Adrenal gland (tissue), 9 donors: ENCODE measurements at regions not wholly inside any gene's neighbourhood (a gene's known extent, or its start where the extent isn't known, plus 50 kb on each side); places are given as distances from the start of the nearest gene placed in this dataset.

Source experiments
- DNase-seq, 7 donors: peaks; one replicate each; pipeline ENCODE4 v3.0.0-alpha.2; 2019 to 2020
- H3K27ac ChIP-seq, 5 donors: fragments of 200-600 bp; sonication (generic) in 4 of 5; 1 replicate in 3 of 5; 2 replicates in 2 of 5; pipeline versions ENCODE4 v1.5.1 to v1.8.0; 2016 to 2020; ENCODE audit warnings: mild to moderate bottlenecking in 1 of 5
- H3K27me3 ChIP-seq: fragments of 200-600 bp; 2 replicates; pipeline ENCODE4 v1.8.0; 2021
- H3K36me3 ChIP-seq, 2 donors: fragments of 200-600 bp; replicated peaks in 1 of 2; 1 replicate in 1 of 2; 2 replicates in 1 of 2; pipeline versions ENCODE4 v1.5.1 to v1.8.0; 2018 to 2022
- H3K4me1 ChIP-seq, 2 donors: fragments of 200-600 bp; replicated peaks in 1 of 2; 1 replicate in 1 of 2; 2 replicates in 1 of 2; pipeline versions ENCODE4 v1.5.1 to v1.8.0; 2018 to 2021
- H3K4me3 ChIP-seq, 4 donors: fragments of 200-600 bp; sonication (generic) in 3 of 4; one replicate each; pipeline ENCODE4 v1.5.1; 2016 to 2018
- H3K9me3 ChIP-seq, 3 donors: fragments of 200-600 bp; sonication (generic) in 1 of 3; replicated peaks in 1 of 3; 1 replicate in 2 of 3; 2 replicates in 1 of 3; pipeline versions ENCODE4 v1.5.1 to v1.8.0; 2016 to 2021
- POLR2A ChIP-seq, 2 donors: fragments of 450-650 bp; IDR thresholded peaks; one replicate each; pipeline ENCODE4 v1.6.1; 2017; ENCODE audit warnings: antibody characterized with exemption in 2 of 2, mild to moderate bottlenecking in 2 of 2, moderate library complexity in 1 of 2
- WGBS, 4 donors: extraction: QIAGEN DNeasy Blood & Tissue Kit in 2 of 4; methylation state at CpG; one replicate each; pipeline versions ENCODE4 v1.1.5 to v1.1.7; 2013 to 2017; 5-methylcytosine and 5-hydroxymethylcytosine counted together
- intact Hi-C, 2 donors: fragments of 100-400 bp; cut with DNase I; formaldehyde crosslinking; loops; one replicate each; pipeline versions ENCODE4 v1.14.1 to v1.15.0; 2022 to 2023
- TF ChIP-seq, protein P1 (sequence below), 6 experiments: fragments of 450-650 bp in 4 of 6; fragments of 200-600 bp in 2 of 6; sonication (generic) in 1 of 6; IDR thresholded peaks; 1 replicate in 5 of 6; 2 replicates in 1 of 6; pipeline versions ENCODE4 v1.5.1 to v1.8.0; 2016 to 2021; ENCODE audit warnings: antibody characterized with exemption in 6 of 6, mild to moderate bottlenecking in 2 of 6, moderate library complexity in 1 of 6
- donor health status: healthy with polysubstance abuse.
- donor health status: Bipolar disorder and iron deficiency.
- donor health status: DM: yes; HTN: yes; CAD: no.
- donor health status: DM: no; HTN: no; CAD: no.
- donor health status: DM: no; HTN: no; CAD: no.

DNA sequence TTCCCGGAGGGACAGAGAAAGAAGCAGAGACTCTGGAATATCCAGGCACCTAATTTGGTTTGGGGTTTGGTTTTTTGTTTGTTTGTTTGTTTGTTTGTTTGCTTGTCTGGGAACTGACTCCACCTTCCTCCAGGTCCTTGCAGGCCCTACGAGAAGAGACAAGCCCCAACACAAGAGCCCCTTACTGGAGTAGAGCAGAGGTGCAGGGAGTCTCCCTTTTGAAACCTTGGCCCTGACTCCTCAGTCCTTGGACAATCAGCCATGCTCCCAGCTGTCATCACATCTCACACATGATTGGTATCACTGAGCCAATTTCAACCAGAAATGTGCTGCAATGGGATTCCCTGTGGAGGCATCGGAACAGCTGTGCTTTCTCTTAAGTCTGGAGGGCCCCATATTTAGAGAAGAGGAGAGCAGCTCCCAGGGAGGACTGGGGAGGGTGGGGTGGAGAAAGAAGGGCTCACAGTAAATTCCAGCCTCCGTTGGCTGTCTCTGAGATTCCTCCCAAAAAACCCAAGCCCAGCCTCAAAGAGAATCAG, 279.9 kb upstream of the NCKAP5 start:
- no peak for DNase-seq
- peaks cover 5% of the 10 kb centered on the region for H3K27me3 ChIP-seq
- H3K4me1 ChIP-seq, result no peaks in the 10 kb centered on the region
- H3K27ac ChIP-seq, result no peak overlapping the region
- H3K4me3 ChIP-seq, result no peak overlapping the region
- H3K9me3 ChIP-seq, result no peaks in the 10 kb centered on the region
- intact Hi-C loops, result no loop called here
- H3K36me3 ChIP-seq, result no peaks in the 10 kb centered on the region
- TF ChIP-seq, protein P1, sequence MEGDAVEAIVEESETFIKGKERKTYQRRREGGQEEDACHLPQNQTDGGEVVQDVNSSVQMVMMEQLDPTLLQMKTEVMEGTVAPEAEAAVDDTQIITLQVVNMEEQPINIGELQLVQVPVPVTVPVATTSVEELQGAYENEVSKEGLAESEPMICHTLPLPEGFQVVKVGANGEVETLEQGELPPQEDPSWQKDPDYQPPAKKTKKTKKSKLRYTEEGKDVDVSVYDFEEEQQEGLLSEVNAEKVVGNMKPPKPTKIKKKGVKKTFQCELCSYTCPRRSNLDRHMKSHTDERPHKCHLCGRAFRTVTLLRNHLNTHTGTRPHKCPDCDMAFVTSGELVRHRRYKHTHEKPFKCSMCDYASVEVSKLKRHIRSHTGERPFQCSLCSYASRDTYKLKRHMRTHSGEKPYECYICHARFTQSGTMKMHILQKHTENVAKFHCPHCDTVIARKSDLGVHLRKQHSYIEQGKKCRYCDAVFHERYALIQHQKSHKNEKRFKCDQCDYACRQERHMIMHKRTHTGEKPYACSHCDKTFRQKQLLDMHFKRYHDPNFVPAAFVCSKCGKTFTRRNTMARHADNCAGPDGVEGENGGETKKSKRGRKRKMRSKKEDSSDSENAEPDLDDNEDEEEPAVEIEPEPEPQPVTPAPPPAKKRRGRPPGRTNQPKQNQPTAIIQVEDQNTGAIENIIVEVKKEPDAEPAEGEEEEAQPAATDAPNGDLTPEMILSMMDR (IDR thresholded peaks at IDR 0.05), result no peak
- no peak for TF ChIP-seq POLR2A (IDR thresholded peaks at IDR 0.05)
- WGBS, 4 donors, result 55 to 87% (median 73%) methylated on average over 4 of the region's 4 CpGs

DNA sequence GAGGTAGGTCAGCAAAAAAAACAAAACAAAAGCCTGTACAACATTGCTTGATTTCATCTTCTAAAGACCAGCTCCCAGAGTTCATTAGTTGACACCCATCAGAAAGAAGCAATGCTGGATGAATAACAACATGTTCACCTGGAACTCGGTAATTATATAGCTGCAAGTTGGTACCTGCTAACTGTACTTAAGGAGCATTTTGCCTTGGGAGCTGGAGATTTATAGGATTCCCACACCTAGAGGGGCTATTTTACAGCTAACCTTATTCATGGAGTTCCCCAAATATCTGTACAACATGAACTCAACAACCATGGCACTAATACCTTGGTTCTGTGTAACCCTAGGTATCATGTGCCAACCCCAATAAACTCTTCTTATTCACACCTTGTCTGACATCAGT, 281.1 kb upstream of the NCKAP5 start:
- H3K4me1 ChIP-seq, result no peaks in the 10 kb centered on the region
- H3K27me3 ChIP-seq, result peaks cover 5% of the 10 kb centered on the region
- H3K9me3 ChIP-seq, result no peaks in the 10 kb centered on the region
- H3K36me3 ChIP-seq, result no peaks in the 10 kb centered on the region
- H3K27ac ChIP-seq, result no peak overlapping the region
- H3K4me3 ChIP-seq, result no peak overlapping the region
- DNase-seq, result no peak
- intact Hi-C loops, result no loop called here
- TF ChIP-seq, protein P1 (IDR thresholded peaks at IDR 0.05), result no peak
- no peak for TF ChIP-seq POLR2A (IDR thresholded peaks at IDR 0.05)
- 80 to 97% (median 89%) methylated on average over 1 of the region's 1 CpG for WGBS, 4 donors

DNA sequence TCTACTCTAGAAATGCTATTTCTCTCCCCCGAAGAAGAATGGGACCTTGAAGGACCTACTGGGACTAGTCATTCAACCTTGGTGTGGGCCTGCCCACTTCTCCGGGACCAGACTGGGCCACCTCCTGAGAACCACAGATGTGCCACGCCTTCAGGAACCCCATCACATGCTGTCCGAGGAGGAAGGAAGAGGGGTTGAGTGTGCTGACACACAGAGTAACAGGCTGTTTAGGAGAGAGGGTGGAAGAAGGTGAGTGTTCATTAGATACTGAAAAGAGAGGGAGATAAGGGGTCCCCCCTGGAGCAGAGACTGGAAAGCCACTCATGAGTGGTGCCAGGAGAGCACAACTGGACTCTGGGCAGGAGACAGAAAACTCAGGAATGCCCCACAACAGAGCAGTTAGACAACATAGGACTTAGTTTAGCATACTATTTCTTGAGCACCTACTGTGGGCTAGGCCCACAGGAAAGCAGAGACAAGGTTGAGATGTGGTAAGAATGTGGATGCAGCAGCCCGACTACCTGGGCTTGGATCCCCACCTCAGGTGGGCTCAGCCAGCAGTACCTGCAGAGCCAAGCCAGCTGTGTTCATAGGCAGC, 286.4 kb upstream of the NCKAP5 start:
- Histone ChIP-seq H3K27ac (no peak overlapping the region), H3K27me3 (no peaks in the 10 kb centered on the region), H3K4me1 (no peaks in the 10 kb centered on the region), H3K9me3 (no peaks in the 10 kb centered on the region), H3K4me3 (no peak overlapping the region), H3K36me3 (no peaks in the 10 kb centered on the region)
- DNase-seq, result no peak
- intact Hi-C loops, result no loop called here
- WGBS, 4 donors, result 74 to 83% (median 80%) methylated on average over 5 of the region's 5 CpGs
- no peak for TF ChIP-seq POLR2A (IDR thresholded peaks at IDR 0.05)
- TF ChIP-seq, protein P1 (IDR thresholded peaks at IDR 0.05), result no peak

DNA sequence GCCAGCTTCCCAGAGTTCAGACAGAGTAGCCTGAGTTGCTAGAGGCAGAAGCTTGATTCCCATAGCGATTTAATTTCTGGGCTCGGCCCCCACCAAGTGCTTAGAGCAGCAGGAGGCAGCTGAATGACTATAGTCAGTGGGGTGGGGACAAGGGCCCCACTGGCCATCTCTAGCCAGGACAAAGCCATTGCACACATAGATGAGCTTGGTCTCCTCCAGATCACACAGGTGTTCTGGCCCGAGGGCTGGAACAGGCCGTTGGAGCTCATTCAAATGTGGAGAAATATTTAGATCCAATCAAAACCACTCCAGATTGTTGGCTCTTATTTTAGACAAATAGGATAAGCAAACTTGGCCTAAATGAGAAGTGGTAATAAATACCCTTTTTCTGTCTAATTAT, 287.3 kb upstream of the NCKAP5 start:
- H3K9me3 ChIP-seq, result no peaks in the 10 kb centered on the region
- DNase-seq, result no peak
- H3K27ac ChIP-seq, result no peak overlapping the region
- 81 to 89% (median 85%) methylated on average over 4 of the region's 4 CpGs for WGBS, 4 donors
- H3K36me3 ChIP-seq, result no peaks in the 10 kb centered on the region
- no peaks in the 10 kb centered on the region for H3K27me3 ChIP-seq
- H3K4me3 ChIP-seq, result no peak overlapping the region
- TF ChIP-seq, protein P1 (IDR thresholded peaks at IDR 0.05), result no peak
- TF ChIP-seq POLR2A (IDR thresholded peaks at IDR 0.05), result no peak
- no peaks in the 10 kb centered on the region for H3K4me1 ChIP-seq
- intact Hi-C loops, result no loop called here
